ENCODE measurements at regions not wholly inside any gene's neighbourhood (a gene's known extent, or its start where the extent isn't known, plus 50 kb on each side); places are given as distances from the start of the nearest gene placed in this dataset.

DNA sequence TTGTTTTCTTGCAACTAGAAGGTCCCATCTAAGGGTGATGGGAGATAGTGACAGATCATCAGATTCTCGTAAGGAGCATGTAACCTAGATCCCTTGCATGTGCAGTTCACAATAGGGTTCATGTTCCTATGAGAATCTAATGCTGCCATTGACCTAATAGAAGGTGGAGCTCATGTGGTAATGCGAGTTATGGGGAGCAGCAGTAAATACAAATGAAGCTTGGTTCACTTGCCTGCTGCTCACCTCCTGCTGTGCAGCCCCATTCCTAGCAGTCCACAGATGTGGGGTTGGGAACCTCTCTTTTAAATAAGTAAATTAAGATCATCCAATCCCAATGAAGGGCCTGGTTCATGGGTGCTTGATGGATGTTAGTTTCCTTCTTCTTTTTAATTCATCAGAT, 148.7 kb upstream of the ATP1B1 start:
- H3K27me3 Mint-ChIP-seq (ENCODE audit: low read depth) = peaks cover 8% of the 10 kb centered on the region
- no peak for DNase-seq (ENCODE audit: low spot score)
- TF ChIP-seq, protein P1, sequence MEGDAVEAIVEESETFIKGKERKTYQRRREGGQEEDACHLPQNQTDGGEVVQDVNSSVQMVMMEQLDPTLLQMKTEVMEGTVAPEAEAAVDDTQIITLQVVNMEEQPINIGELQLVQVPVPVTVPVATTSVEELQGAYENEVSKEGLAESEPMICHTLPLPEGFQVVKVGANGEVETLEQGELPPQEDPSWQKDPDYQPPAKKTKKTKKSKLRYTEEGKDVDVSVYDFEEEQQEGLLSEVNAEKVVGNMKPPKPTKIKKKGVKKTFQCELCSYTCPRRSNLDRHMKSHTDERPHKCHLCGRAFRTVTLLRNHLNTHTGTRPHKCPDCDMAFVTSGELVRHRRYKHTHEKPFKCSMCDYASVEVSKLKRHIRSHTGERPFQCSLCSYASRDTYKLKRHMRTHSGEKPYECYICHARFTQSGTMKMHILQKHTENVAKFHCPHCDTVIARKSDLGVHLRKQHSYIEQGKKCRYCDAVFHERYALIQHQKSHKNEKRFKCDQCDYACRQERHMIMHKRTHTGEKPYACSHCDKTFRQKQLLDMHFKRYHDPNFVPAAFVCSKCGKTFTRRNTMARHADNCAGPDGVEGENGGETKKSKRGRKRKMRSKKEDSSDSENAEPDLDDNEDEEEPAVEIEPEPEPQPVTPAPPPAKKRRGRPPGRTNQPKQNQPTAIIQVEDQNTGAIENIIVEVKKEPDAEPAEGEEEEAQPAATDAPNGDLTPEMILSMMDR (IDR thresholded peaks at IDR 0.05) = no peak
- H3K9me3 Mint-ChIP-seq (ENCODE audit: low read depth) = no peaks in the 10 kb centered on the region
- peaks cover 10% of the 10 kb centered on the region for H3K4me1 Mint-ChIP-seq (ENCODE audit: low read depth)
- H3K36me3 Mint-ChIP-seq (ENCODE audit: low read depth) = no peaks in the 10 kb centered on the region
- H3K27ac Mint-ChIP-seq (ENCODE audit: unreplicated experiment) = no peak overlapping the region
- no peak overlapping the region for H3K4me3 Mint-ChIP-seq (ENCODE audit: unreplicated experiment)

DNA sequence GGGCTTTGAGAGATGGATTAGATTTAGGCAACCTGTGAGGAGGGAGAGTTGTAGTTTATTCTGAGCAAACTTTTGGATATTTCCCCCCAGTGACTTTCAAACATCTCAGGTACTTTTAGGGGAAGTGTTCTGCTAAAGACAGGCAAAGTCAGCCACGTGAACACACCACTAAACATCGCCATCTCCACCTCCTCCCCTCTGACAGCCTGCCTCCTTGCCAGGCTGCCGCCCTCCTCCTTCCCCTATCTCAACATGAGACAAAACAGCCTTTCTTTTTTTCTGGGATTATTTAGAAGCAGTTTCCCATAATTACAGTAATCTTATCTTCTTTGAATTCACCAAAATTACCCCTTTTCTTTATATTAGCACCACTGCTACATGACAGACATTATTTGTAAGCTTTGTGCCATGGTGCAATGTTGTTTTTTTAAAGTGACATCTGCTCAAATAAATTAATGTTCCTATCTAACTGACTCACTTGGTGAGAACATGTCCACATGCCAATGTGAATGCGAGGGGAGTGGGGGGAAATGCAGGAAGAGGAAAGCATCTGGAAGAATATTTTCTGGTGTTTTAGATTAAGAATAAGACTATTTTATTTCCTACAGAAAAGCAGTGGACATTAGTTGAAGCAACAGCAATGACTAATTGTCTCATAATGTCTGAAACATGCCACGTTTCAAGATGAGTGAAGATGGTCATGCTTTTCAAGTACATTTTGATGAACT, 147.8 kb upstream of the ATP1B1 start:
- H3K4me3 Mint-ChIP-seq (ENCODE audit: unreplicated experiment) = no peak overlapping the region
- peaks cover 8% of the 10 kb centered on the region for H3K27me3 Mint-ChIP-seq (ENCODE audit: low read depth)
- peaks cover 10% of the 10 kb centered on the region for H3K4me1 Mint-ChIP-seq (ENCODE audit: low read depth)
- no peak for DNase-seq (ENCODE audit: low spot score)
- TF ChIP-seq, protein P1 (IDR thresholded peaks at IDR 0.05) = no peak
- H3K9me3 Mint-ChIP-seq (ENCODE audit: low read depth) = no peaks in the 10 kb centered on the region
- H3K36me3 Mint-ChIP-seq (ENCODE audit: low read depth) = no peaks in the 10 kb centered on the region
- H3K27ac Mint-ChIP-seq (ENCODE audit: unreplicated experiment) = peak overlapping the region; percentile 59

DNA sequence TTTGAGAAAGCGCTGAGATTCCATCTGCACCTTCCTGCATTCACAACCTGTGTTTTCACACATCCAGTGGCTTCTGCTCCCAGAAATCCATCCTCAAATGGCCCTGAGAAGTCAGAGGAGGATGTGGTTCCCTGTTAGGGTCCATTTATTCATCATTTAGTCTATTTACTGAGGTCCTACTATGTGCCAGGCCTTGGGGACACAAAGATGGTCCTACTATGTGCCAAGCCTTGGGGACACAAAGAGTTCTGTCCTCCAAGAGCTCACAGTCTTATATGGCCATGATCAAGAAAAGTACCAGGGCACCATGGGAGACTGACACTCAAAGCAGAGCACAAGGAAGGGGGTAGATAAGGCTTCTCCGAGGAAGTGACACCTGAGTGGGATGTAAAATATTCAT, 147.1 kb upstream of the ATP1B1 start:
- Mint-ChIP-seq H3K9me3 (ENCODE audit: low read depth) (no peaks in the 10 kb centered on the region), H3K4me1 (ENCODE audit: low read depth) (peaks cover 10% of the 10 kb centered on the region), H3K36me3 (ENCODE audit: low read depth) (no peaks in the 10 kb centered on the region), H3K27me3 (ENCODE audit: low read depth) (peaks cover 8% of the 10 kb centered on the region), H3K27ac (ENCODE audit: unreplicated experiment) (no peak overlapping the region), H3K4me3 (ENCODE audit: unreplicated experiment) (no peak overlapping the region)
- TF ChIP-seq, protein P1 (IDR thresholded peaks at IDR 0.05) = no peak
- no peak for DNase-seq (ENCODE audit: low spot score)

DNA sequence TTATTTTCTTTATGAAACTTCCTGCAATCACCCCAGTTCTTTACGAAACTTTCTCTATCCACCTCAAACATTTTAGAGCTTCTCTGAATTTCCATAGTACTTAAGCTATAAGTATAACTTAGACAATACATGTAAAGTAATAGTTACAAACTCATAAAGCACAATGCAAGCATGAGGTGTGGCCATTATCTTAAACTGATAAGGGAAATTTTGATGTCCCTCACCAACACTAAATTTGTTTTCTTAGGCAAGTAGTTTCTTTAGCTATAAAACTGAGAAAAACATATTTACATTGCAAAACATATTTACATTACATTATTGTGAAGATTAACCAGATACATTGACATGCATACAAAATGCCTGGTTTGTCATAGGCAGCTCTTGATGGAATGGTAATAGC, 146.4 kb upstream of the ATP1B1 start:
- Mint-ChIP-seq H3K27me3 (ENCODE audit: low read depth) (peaks cover 8% of the 10 kb centered on the region), H3K27ac (ENCODE audit: unreplicated experiment) (no peak overlapping the region), H3K4me1 (ENCODE audit: low read depth) (peaks cover 10% of the 10 kb centered on the region), H3K4me3 (ENCODE audit: unreplicated experiment) (no peak overlapping the region), H3K9me3 (ENCODE audit: low read depth) (no peaks in the 10 kb centered on the region), H3K36me3 (ENCODE audit: low read depth) (peaks cover under 1% of the 10 kb centered on the region)
- TF ChIP-seq, protein P1 (IDR thresholded peaks at IDR 0.05) = no peak
- no peak for DNase-seq (ENCODE audit: low spot score)

DNA sequence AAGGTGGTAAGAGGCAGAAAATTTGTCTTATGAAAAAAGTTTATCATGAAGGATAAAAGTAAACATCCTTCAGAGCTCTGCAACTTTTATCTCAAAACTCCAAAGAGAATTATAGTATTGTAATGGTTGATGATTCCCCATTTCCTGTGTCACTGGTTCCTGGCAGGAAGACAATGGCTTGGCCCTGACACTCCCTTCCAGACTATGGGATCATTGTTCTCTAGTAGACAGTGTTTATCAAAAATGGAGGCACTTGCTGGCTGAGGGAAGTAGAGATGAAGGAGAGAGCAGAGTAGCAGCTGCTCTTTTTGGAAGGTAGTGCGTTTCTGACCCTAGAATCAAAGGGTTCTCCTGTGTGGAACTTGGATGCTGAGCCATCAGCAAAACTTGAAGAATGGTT, 145.9 kb upstream of the ATP1B1 start:
- Mint-ChIP-seq H3K27ac (ENCODE audit: unreplicated experiment) (no peak overlapping the region), H3K4me3 (ENCODE audit: unreplicated experiment) (no peak overlapping the region), H3K4me1 (ENCODE audit: low read depth) (peaks cover 10% of the 10 kb centered on the region), H3K27me3 (ENCODE audit: low read depth) (peaks cover 8% of the 10 kb centered on the region), H3K36me3 (ENCODE audit: low read depth) (peaks cover 1% of the 10 kb centered on the region), H3K9me3 (ENCODE audit: low read depth) (no peaks in the 10 kb centered on the region)
- TF ChIP-seq, protein P1 (IDR thresholded peaks at IDR 0.05) = no peak
- DNase-seq (ENCODE audit: low spot score) = no peak
